Sigmoid colon (tissue), 4 donors: ENCODE measurements at regions not wholly inside any gene's neighbourhood (a gene's known extent, or its start where the extent isn't known, plus 50 kb on each side); places are given as distances from the start of the nearest gene placed in this dataset.

ENCODE experiments used
- POLR2A ChIP-seq, 2 donors: fragments of 450-650 bp; IDR thresholded peaks; one replicate each; pipeline ENCODE4 v1.6.1; 2016; ENCODE audit warnings: antibody characterized with exemption in 2 of 2, mild to moderate bottlenecking in 2 of 2, moderate library complexity in 2 of 2
- POLR2AphosphoS5 ChIP-seq, 4 donors: sonication (generic); formaldehyde crosslinking; IDR thresholded peaks; one replicate each; pipeline ENCODE4 v1.6.1; 2017; ENCODE audit warnings: antibody characterized with exemption in 4 of 4
- TF ChIP-seq, protein P1 (sequence below), 4 experiments: fragments of 450-650 bp in 3 of 4; fragments of 200-600 bp in 1 of 4; IDR thresholded peaks; one replicate each; pipeline ENCODE4 v1.5.1; 2016 to 2019; ENCODE audit warnings: antibody characterized with exemption in 4 of 4, mild to moderate bottlenecking in 3 of 4, moderate library complexity in 2 of 4

GRCh38 chr17:13288248-13288647 is 270.4 kb upstream of the ELAC2 start:
- TF ChIP-seq, protein P1, sequence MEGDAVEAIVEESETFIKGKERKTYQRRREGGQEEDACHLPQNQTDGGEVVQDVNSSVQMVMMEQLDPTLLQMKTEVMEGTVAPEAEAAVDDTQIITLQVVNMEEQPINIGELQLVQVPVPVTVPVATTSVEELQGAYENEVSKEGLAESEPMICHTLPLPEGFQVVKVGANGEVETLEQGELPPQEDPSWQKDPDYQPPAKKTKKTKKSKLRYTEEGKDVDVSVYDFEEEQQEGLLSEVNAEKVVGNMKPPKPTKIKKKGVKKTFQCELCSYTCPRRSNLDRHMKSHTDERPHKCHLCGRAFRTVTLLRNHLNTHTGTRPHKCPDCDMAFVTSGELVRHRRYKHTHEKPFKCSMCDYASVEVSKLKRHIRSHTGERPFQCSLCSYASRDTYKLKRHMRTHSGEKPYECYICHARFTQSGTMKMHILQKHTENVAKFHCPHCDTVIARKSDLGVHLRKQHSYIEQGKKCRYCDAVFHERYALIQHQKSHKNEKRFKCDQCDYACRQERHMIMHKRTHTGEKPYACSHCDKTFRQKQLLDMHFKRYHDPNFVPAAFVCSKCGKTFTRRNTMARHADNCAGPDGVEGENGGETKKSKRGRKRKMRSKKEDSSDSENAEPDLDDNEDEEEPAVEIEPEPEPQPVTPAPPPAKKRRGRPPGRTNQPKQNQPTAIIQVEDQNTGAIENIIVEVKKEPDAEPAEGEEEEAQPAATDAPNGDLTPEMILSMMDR (IDR thresholded peaks at IDR 0.05): no peak
- TF ChIP-seq POLR2AphosphoS5 (IDR thresholded peaks at IDR 0.05) (no peak), POLR2A (IDR thresholded peaks at IDR 0.05) (no peak)
